A673 (cell line): ENCODE measurements at regions not wholly inside any gene's neighbourhood (a gene's known extent, or its start where the extent isn't known, plus 50 kb on each side); places are given as distances from the start of the nearest gene placed in this dataset.

ENCODE experiments used
- BruUV-seq: library from RNA; stranded (reverse); fragments of 400-500 nt; replicated peaks from 2 replicates; lab custom pipeline; 2021; lab: Mats Ljungman, UMichigan
- CTCF ChIA-PET: fragments of 300-600 bp; sonication (Branson Sonifier 250); formaldehyde crosslinking; loops from one replicate; lab custom pipeline; 2022; ENCODE audit warnings: antibody characterized with exemption; lab: Charles Lee
- POLR2A ChIA-PET: fragments of 300-600 bp; sonication (Branson Sonifier 250); formaldehyde crosslinking; loops from one replicate; lab custom pipeline; 2022; ENCODE audit warnings: antibody characterized with exemption; ENCODE audit not compliant: low non-redundant PET; lab: Charles Lee
- DNase-seq: peaks from one replicate; pipeline ENCODE4 v3.0.0-alpha.2; 2015; ENCODE audit warnings: low spot score
- H3K27ac ChIP-seq: fragments of 200-600 bp; sonication (generic); 2 replicates; pipeline ENCODE4 v1.5.1; 2016; ENCODE audit warnings: mixed run types, low read depth, mild to moderate bottlenecking, mixed read lengths, antibody characterized with exemption, low read length; ENCODE audit not compliant: poor library complexity, severe bottlenecking
- H3K27me3 ChIP-seq: fragments of 200-600 bp; sonication (generic); replicated peaks from 2 replicates; pipeline ENCODE4 v1.6.1; 2017; ENCODE audit warnings: mixed run types, low read depth, mild to moderate bottlenecking, mixed read lengths, antibody characterized with exemption, low read length; ENCODE audit not compliant: insufficient read depth, poor library complexity
- H3K36me3 ChIP-seq: fragments of 200-600 bp; sonication (generic); 2 replicates; pipeline ENCODE4 v1.6.1; 2016; ENCODE audit warnings: mixed run types, mild to moderate bottlenecking, mixed read lengths, antibody characterized with exemption, low read length; ENCODE audit not compliant: insufficient read depth, poor library complexity, severe bottlenecking
- H3K4me1 ChIP-seq: fragments of 200-600 bp; sonication (generic); 2 replicates; pipeline ENCODE4 v1.6.1; 2017; ENCODE audit warnings: mixed run types, mild to moderate bottlenecking, mixed read lengths, antibody characterized with exemption, low read length; ENCODE audit not compliant: insufficient read depth, poor library complexity, severe bottlenecking
- H3K4me3 ChIP-seq: fragments of 200-600 bp; sonication (generic); 2 replicates; pipeline ENCODE4 v1.5.1; 2016; ENCODE audit warnings: low read depth, mixed run types, mild to moderate bottlenecking, mixed read lengths, low read length; ENCODE audit not compliant: poor library complexity, severe bottlenecking
- H3K9me3 ChIP-seq: fragments of 200-600 bp; sonication (generic); 2 replicates; pipeline ENCODE4 v1.6.1; 2016; ENCODE audit warnings: mixed run types, low read depth, mild to moderate bottlenecking, mixed read lengths, antibody characterized with exemption, low read length; ENCODE audit not compliant: poor library complexity, severe bottlenecking
- CTCF ChIP-seq: fragments of 300-800, 200-600 bp; sonication (generic); conservative IDR thresholded peaks from 2 replicates; pipeline ENCODE4 v1.5.1; 2017; ENCODE audit warnings: low read depth, mild to moderate bottlenecking, antibody characterized with exemption, low read length, moderate library complexity, mixed read lengths
- EZH2 ChIP-seq: fragments of 200-600 bp; sonication (generic); IDR thresholded peaks from 2 replicates; pipeline ENCODE4 v1.6.1; 2017; ENCODE audit warnings: borderline replicate concordance, low read depth, mild to moderate bottlenecking, mixed read lengths, antibody characterized with exemption, low read length; ENCODE audit not compliant: poor library complexity, severe bottlenecking
- intact Hi-C: fragments of 100-400 bp; cut with micrococcal nuclease; formaldehyde crosslinking; loops from one replicate; pipeline ENCODE4 v1.10.0; 2022; ENCODE audit not compliant: unreplicated experiment

DNA sequence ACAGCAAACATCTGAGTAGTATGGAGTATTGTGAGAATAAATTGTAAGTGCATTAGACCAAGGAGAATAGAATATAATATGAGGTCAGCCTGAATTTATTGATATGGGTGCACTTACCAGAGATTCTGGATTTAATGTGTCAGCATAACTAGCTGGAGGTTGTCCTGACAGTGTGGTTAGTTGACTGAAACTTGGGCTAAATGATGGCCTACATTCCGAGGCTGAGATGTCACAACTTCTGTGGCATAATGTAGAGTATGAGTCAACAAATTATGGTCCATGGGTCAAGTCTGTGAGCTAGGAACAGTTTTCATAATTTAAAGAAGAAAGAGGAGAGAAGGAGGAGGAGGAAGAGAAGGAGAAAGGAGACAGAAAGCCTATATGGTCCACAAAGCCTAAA, 127.6 kb downstream of the QPCT start:
- H3K36me3 ChIP-seq: no peaks in the 10 kb centered on the region
- intact Hi-C loops: no loop called here
- DNase-seq: no peak
- no peaks in the 10 kb centered on the region for H3K4me1 ChIP-seq
- no peak overlapping the region for H3K27ac ChIP-seq
- no peaks in the 10 kb centered on the region for H3K27me3 ChIP-seq
- POLR2A ChIA-PET: no interaction called here
- BruUV-seq: no TSS peak
- CTCF ChIA-PET: no interaction called here
- TF ChIP-seq EZH2: no peak
- no peak for TF ChIP-seq CTCF
- no peak overlapping the region for H3K4me3 ChIP-seq
- H3K9me3 ChIP-seq: no peaks in the 10 kb centered on the region

DNA sequence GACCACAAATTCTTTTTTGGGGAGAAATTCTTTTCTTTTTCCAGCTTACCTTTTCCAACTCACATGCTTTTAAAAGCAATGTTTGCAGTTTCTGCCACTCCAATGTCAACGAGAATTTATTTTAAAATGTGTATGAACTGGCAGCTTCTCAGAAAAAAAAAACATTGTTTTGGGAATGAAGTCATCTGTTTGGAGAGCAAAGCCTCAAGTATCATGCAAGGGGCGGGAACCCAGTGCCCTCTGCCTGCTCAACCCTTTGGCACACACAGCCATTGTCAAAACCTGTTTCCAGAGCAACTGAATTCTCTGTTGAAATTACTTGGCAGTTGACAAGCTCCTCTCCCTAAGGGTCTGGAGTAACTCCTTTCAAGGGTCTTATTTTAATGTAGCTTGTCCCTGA, 128.5 kb downstream of the QPCT start:
- DNase-seq: no peak
- CTCF ChIA-PET: no interaction called here
- intact Hi-C loops: no loop called here
- H3K9me3 ChIP-seq: no peaks in the 10 kb centered on the region
- H3K27me3 ChIP-seq: no peaks in the 10 kb centered on the region
- BruUV-seq: no TSS peak
- H3K4me1 ChIP-seq: no peaks in the 10 kb centered on the region
- TF ChIP-seq EZH2: no peak
- no peak for TF ChIP-seq CTCF
- POLR2A ChIA-PET: no interaction called here
- H3K4me3 ChIP-seq: no peak overlapping the region
- H3K27ac ChIP-seq: no peak overlapping the region
- H3K36me3 ChIP-seq: no peaks in the 10 kb centered on the region

- Histone ChIP-seq H3K36me3 (no peaks in the 10 kb centered on the region), H3K27ac (no peak overlapping the region), H3K4me3 (no peak overlapping the region), H3K27me3 (no peaks in the 10 kb centered on the region), H3K4me1 (no peaks in the 10 kb centered on the region), H3K9me3 (no peaks in the 10 kb centered on the region)
- POLR2A ChIA-PET: no interaction called here
- intact Hi-C loops: no loop called here
- no peak for DNase-seq
- no TSS peak for BruUV-seq
- TF ChIP-seq CTCF (no peak), EZH2 (no peak)
- CTCF ChIA-PET: no interaction called here
These were observed 132.0 kb downstream of the QPCT start for GRCh38 chr2:37476411-37476810.
